HepG2 (cell line): ENCODE measurements at regions not wholly inside any gene's neighbourhood (a gene's known extent, or its start where the extent isn't known, plus 50 kb on each side); places are given as distances from the start of the nearest gene placed in this dataset.

ENCODE experiments used
- ATAC-seq: fragments of 200-7000 bp; cut with Tn5 transposase; 3 replicates; pipeline ENCODE4 v1.9.1; 2020; ENCODE audit warnings: mild to moderate bottlenecking, moderate library complexity
- BruUV-seq: library from RNA; stranded (reverse); fragments of 400-500 nt; replicated peaks from 2 replicates; lab custom pipeline; 2021; lab: Mats Ljungman, UMichigan
- CTCF ChIA-PET: fragments of 300-600 bp; formaldehyde crosslinking; extraction: SDS; loops from one replicate; lab custom pipeline; 2021; ENCODE audit warnings: low total read pairs, inconsistent platforms, low intra/inter-chr PET ratio; lab: Yijun Ruan, JAX
- POLR2A ChIA-PET: fragments of 350-600 bp; sonication (Branson Sonifier 250); formaldehyde crosslinking; loops from one replicate; lab custom pipeline; 2020; ENCODE audit warnings: antibody characterized with exemption, inconsistent platforms; lab: Yijun Ruan, JAX
- DNase-seq: peaks from one replicate; pipeline ENCODE4 v3.0.0-alpha.2; 2015; ENCODE audit warnings: low spot score
- FAIRE-seq: peaks from 3 replicates; lab custom pipeline; 2011; peaks lifted over from hg19 to GRCh38; lab: Jason Lieb, UNC
- H2AFZ ChIP-seq: one replicate; pipeline ENCODE4 v1.6.1; 2011; ENCODE audit warnings: low read length, inconsistent platforms
- H3K27ac ChIP-seq: fragments of 300-600 bp; 3 replicates; pipeline ENCODE4 v1.8.0; 2011; ENCODE audit warnings: mixed run types, mild to moderate bottlenecking, mixed read lengths, low read length, inconsistent platforms; ENCODE audit not compliant: insufficient read depth; ENCODE audit errors: extremely low read length
- H3K27me3 ChIP-seq, 2 experiments: fragments of 200-600 bp in 1 of 2; 2 replicates in 1 of 2; 3 replicates in 1 of 2; pipeline versions ENCODE4 v1.6.0 to v1.8.0; 2011; ENCODE audit warnings: low read length in 2 of 2, mild to moderate bottlenecking in 2 of 2, moderate library complexity in 2 of 2, inconsistent platforms in 1 of 2; ENCODE audit not compliant: insufficient read depth in 2 of 2, control insufficient read depth in 1 of 2
- H3K36me3 ChIP-seq, 2 experiments: fragments of 200-600 bp in 1 of 2; replicated peaks in 1 of 2; 2 replicates in 1 of 2; 3 replicates in 1 of 2; pipeline versions ENCODE4 v1.5.1 to v1.8.0; 2011; ENCODE audit warnings: low read length in 2 of 2, inconsistent platforms in 1 of 2; ENCODE audit not compliant: insufficient read depth in 2 of 2, control insufficient read depth in 1 of 2
- H3K4me1 ChIP-seq: 2 replicates; pipeline ENCODE4 v1.5.1; 2012; ENCODE audit warnings: low read length, inconsistent platforms; ENCODE audit not compliant: insufficient read depth
- H3K4me2 ChIP-seq: 2 replicates; pipeline ENCODE4 v1.6.0; 2011; ENCODE audit warnings: low read depth, low read length, inconsistent platforms
- H3K4me3 ChIP-seq, 3 experiments: fragments of 200-600 bp in 1 of 3; sonication (generic), shearing (Covaris generic) in 1 of 3; replicated peaks in 1 of 3; 2 replicates each; pipeline ENCODE4 v1.5.1; 2011 to 2016; ENCODE audit warnings: low read length in 3 of 3, inconsistent platforms in 2 of 3, low read depth in 2 of 3, mild to moderate bottlenecking in 2 of 3, control low read depth in 1 of 3, mixed read lengths in 1 of 3; ENCODE audit not compliant: insufficient read depth in 1 of 3
- H3K79me2 ChIP-seq: one replicate; pipeline ENCODE4 v1.6.1; 2011; ENCODE audit warnings: low read length, inconsistent platforms; ENCODE audit not compliant: insufficient read depth
- H3K9ac ChIP-seq: 2 replicates; pipeline ENCODE4 v1.6.0; 2011; ENCODE audit warnings: mild to moderate bottlenecking, low read depth, low read length, inconsistent platforms; ENCODE audit not compliant: insufficient read depth
- H3K9me3 ChIP-seq: 2 replicates; pipeline ENCODE4 v1.5.1; 2012; ENCODE audit warnings: mild to moderate bottlenecking, low read length
- H4K20me1 ChIP-seq: 2 replicates; pipeline ENCODE4 v1.6.0; 2011; ENCODE audit warnings: inconsistent platforms, mild to moderate bottlenecking, low read length, moderate library complexity; ENCODE audit not compliant: insufficient read depth
- ATF7 ChIP-seq, 2 experiments: fragments of 450-650 bp in 1 of 2; sonication (generic) in 1 of 2; formaldehyde crosslinking in 1 of 2; IDR thresholded peaks; 2 replicates each; pipeline versions ENCODE4 v1.4.0 to v1.6.1; 2016 to 2020; ENCODE audit warnings: antibody characterized with exemption in 1 of 2, mild to moderate bottlenecking in 1 of 2, missing genetic modification reagents in 1 of 2
- HNRNPH1 ChIP-seq: fragments of 200-400 bp; formaldehyde crosslinking; optimal IDR thresholded peaks from 2 replicates; pipeline ENCODE3; 2017; ENCODE audit warnings: mild to moderate bottlenecking, low read depth, low read length
- NFYB ChIP-seq: sonication (generic); formaldehyde crosslinking; IDR thresholded peaks from 2 replicates; pipeline ENCODE4 v1.4.0; 2020; ENCODE audit warnings: missing genetic modification reagents
- RBM39 ChIP-seq: fragments of 200-400 bp; formaldehyde crosslinking; IDR thresholded peaks from one replicate; pipeline ENCODE4 v1.6.1; 2018; ENCODE audit warnings: antibody characterized with exemption, mild to moderate bottlenecking, low read depth, low read length; ENCODE audit not compliant: poor library complexity, severe bottlenecking
- SMAD1 ChIP-seq: sonication (generic); formaldehyde crosslinking; IDR thresholded peaks from 2 replicates; pipeline ENCODE4 v1.4.0; 2020; ENCODE audit warnings: missing genetic modification reagents, low read depth, mild to moderate bottlenecking, borderline replicate concordance
- TCF7 ChIP-seq: sonication (generic); IDR thresholded peaks from 2 replicates; pipeline ENCODE4 v1.6.1; 2016; ENCODE audit warnings: antibody characterized with exemption, low read depth
- TOE1 ChIP-seq: sonication (generic); formaldehyde crosslinking; IDR thresholded peaks from 2 replicates; pipeline ENCODE4 v1.4.0; 2020; ENCODE audit warnings: mild to moderate bottlenecking, missing genetic modification reagents
- U2AF2 ChIP-seq: fragments of 200-400 bp; formaldehyde crosslinking; IDR thresholded peaks from 2 replicates; pipeline ENCODE4 v1.6.1; 2017; ENCODE audit warnings: low read depth, mild to moderate bottlenecking, low read length
- ZBTB1 ChIP-seq: sonication (generic); formaldehyde crosslinking; IDR thresholded peaks from 2 replicates; pipeline ENCODE4 v1.4.0; 2020; ENCODE audit warnings: missing genetic modification reagents, borderline replicate concordance
- ZNF816 ChIP-seq: sonication (generic); formaldehyde crosslinking; IDR thresholded peaks from 2 replicates; pipeline ENCODE4 v1.8.0; 2022; ENCODE audit warnings: missing genetic modification reagents, mild to moderate bottlenecking, borderline replicate concordance
- WGBS: methylation state at CpG from one replicate; pipeline ENCODE4 v1.1.6; 2017; ENCODE audit warnings: low lambda C conversion rate; 5-methylcytosine and 5-hydroxymethylcytosine counted together
- in situ Hi-C: cut with HindIII; loops from 2 replicates; pipeline ENCODE4 v1.10.0; 2017; ENCODE audit warnings: low pct_unique_long_range_greater_than_20kb; ENCODE audit not compliant: extremely low pct_ligation_motif_present
- intact Hi-C: fragments of 100-400 bp; cut with micrococcal nuclease; formaldehyde crosslinking; loops from one replicate; pipeline ENCODE4 v1.10.0; 2022; ENCODE audit not compliant: unreplicated experiment
- TF ChIP-seq, protein P1 (sequence below), 2 experiments: fragments of 450-650 bp in 1 of 2; sonication (generic) in 1 of 2; formaldehyde crosslinking; IDR thresholded peaks; 2 replicates each; pipeline versions ENCODE4 v1.5.0 to v1.8.0; 2020 to 2022; ENCODE audit warnings: mild to moderate bottlenecking in 1 of 2, missing genetic modification reagents in 1 of 2
- TF ChIP-seq, protein P2 (sequence below): IDR thresholded peaks from 2 replicates; pipeline ENCODE4 v1.6.1; 2016; ENCODE audit warnings: mild to moderate bottlenecking
- TF ChIP-seq, protein P3 (sequence below): IDR thresholded peaks from 2 replicates; pipeline ENCODE4 v1.6.1; 2012; ENCODE audit warnings: low read depth, low read length, improper control_type of control experiment

- TF ChIP-seq, protein P1, sequence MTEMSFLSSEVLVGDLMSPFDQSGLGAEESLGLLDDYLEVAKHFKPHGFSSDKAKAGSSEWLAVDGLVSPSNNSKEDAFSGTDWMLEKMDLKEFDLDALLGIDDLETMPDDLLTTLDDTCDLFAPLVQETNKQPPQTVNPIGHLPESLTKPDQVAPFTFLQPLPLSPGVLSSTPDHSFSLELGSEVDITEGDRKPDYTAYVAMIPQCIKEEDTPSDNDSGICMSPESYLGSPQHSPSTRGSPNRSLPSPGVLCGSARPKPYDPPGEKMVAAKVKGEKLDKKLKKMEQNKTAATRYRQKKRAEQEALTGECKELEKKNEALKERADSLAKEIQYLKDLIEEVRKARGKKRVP (CRISPR knock-in tag; IDR thresholded peaks at IDR 0.05): no peak
- TF ChIP-seq, all 625 proteins: peak for 0
Observed at GRCh38 chr4:13900780-13901179, 273.3 kb upstream of the BOD1L1 start (continued).

- WGBS: 90% methylated on average over 1 of the region's 1 CpG
- POLR2A ChIA-PET: no interaction called here
- Histone ChIP-seq H3K9ac (no peak overlapping the region), H3K79me2 (no peaks in the 10 kb centered on the region), H3K4me1 (peaks cover 4% of the 10 kb centered on the region; the same call in 1 of the 2 replicates), H3K4me2 (no peak overlapping the region), H4K20me1 (no peaks in the 10 kb centered on the region), H3K4me3 (no peak overlapping the region), H3K27me3 (no peaks in the 10 kb centered on the region), H3K9me3 (peaks cover 20% of the 10 kb centered on the region; the same call in 1 of the 2 replicates), H2AFZ (no peak overlapping the region), H3K27ac (no peak overlapping the region), H3K36me3 (no peaks in the 10 kb centered on the region)
- FAIRE-seq: no peak
- DNase-seq: no peak
- in situ Hi-C loops (no loop called here), intact Hi-C loops (no loop called here)
- no TSS peak for BruUV-seq
- CTCF ChIA-PET: no interaction called here
- ATAC-seq: no peak
- TF ChIP-seq U2AF2: no peak
- TF ChIP-seq, protein P2, sequence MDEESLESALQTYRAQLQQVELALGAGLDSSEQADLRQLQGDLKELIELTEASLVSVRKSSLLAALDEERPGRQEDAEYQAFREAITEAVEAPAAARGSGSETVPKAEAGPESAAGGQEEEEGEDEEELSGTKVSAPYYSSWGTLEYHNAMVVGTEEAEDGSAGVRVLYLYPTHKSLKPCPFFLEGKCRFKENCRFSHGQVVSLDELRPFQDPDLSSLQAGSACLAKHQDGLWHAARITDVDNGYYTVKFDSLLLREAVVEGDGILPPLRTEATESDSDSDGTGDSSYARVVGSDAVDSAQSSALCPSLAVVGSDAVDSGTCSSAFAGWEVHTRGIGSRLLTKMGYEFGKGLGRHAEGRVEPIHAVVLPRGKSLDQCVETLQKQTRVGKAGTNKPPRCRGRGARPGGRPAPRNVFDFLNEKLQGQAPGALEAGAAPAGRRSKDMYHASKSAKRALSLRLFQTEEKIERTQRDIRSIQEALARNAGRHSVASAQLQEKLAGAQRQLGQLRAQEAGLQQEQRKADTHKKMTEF: no peak
- TF ChIP-seq RBM39: no peak
- no peak for TF ChIP-seq TOE1
- no peak for TF ChIP-seq NFYB
- TF ChIP-seq HNRNPH1: no peak
- TF ChIP-seq, protein P3, sequence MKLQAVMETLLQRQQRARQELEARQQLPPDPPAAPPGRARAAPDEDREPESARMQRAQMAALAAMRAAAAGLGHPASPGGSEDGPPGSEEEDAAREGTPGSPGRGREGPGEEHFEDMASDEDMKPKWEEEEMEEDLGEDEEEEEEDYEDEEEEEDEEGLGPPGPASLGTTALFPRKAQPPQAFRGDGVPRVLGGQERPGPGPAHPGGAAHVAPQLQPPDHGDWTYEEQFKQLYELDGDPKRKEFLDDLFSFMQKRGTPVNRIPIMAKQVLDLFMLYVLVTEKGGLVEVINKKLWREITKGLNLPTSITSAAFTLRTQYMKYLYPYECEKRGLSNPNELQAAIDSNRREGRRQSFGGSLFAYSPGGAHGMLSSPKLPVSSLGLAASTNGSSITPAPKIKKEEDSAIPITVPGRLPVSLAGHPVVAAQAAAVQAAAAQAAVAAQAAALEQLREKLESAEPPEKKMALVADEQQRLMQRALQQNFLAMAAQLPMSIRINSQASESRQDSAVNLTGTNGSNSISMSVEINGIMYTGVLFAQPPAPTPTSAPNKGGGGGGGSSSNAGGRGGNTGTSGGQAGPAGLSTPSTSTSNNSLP: no peak
- no peak for TF ChIP-seq TCF7
- no peak for TF ChIP-seq ATF7 (IDR thresholded peaks at IDR 0.05)
- no peak for TF ChIP-seq ATF7 (CRISPR knock-in tag; IDR thresholded peaks at IDR 0.05)
- no peak for TF ChIP-seq ZNF816 (CRISPR knock-in tag)
- no peak for TF ChIP-seq ZBTB1 (CRISPR knock-in tag)
- no peak for TF ChIP-seq SMAD1 (CRISPR knock-in tag)
Observed at GRCh38 chr4:13902146-13902545, 274.6 kb upstream of the BOD1L1 start.
